Osteocyte (in vitro differentiated cells): ENCODE measurements at regions not wholly inside any gene's neighbourhood (a gene's known extent, or its start where the extent isn't known, plus 50 kb on each side); places are given as distances from the start of the nearest gene placed in this dataset.

Experiments
- DNase-seq: peaks from one replicate; pipeline ENCODE4 v3.0.0; 2021; ENCODE audit warnings: mixed read lengths; ENCODE audit not compliant: unreplicated experiment; ENCODE audit errors: extremely low spot score
- H3K27ac Mint-ChIP-seq: one replicate; pipeline ENCODE4 v1.8.0; 2021; ENCODE audit warnings: mild to moderate bottlenecking, mixed read lengths; ENCODE audit not compliant: unreplicated experiment
- H3K27me3 Mint-ChIP-seq: one replicate; pipeline ENCODE4 v1.8.0; 2021; ENCODE audit warnings: mixed read lengths; ENCODE audit not compliant: unreplicated experiment
- H3K36me3 Mint-ChIP-seq: one replicate; pipeline ENCODE4 v1.8.0; 2021; ENCODE audit warnings: mixed read lengths; ENCODE audit not compliant: unreplicated experiment
- H3K4me1 Mint-ChIP-seq: one replicate; pipeline ENCODE4 v1.8.0; 2021; ENCODE audit warnings: mixed read lengths; ENCODE audit not compliant: unreplicated experiment
- H3K4me3 Mint-ChIP-seq: one replicate; pipeline ENCODE4 v1.8.0; 2021; ENCODE audit warnings: mild to moderate bottlenecking, moderate library complexity, mixed read lengths; ENCODE audit not compliant: unreplicated experiment
- H3K9me3 Mint-ChIP-seq: one replicate; pipeline ENCODE4 v1.8.0; 2021; ENCODE audit warnings: mixed read lengths; ENCODE audit not compliant: unreplicated experiment
- TF ChIP-seq, protein P1 (sequence below): fragments of 200-600 bp; sonication (generic); IDR thresholded peaks from 2 replicates; pipeline ENCODE4 v1.5.0; 2021; ENCODE audit warnings: antibody characterized with exemption, mild to moderate bottlenecking, moderate library complexity

DNA sequence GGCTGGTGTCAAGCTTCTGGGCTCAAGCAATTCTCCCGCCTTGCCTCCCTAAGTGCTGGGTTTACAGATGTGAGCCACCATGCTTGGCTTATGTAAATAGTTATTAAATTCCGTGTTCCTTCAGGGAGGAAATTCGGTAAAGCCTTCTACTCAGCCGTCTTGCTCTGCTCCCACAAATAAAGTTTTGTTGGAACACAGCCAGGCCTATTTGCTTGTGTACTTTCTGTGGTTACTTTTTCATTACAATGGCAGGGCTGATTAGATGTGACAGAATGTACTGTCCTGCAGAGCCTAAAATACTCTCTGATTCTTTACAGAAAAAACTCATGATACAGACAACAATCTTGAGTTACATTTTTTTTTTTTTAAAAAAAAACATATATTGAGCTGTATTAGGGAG is 68.8 kb upstream of the TACR1 start:
- no peaks in the 10 kb centered on the region for H3K36me3 Mint-ChIP-seq
- TF ChIP-seq, protein P1, sequence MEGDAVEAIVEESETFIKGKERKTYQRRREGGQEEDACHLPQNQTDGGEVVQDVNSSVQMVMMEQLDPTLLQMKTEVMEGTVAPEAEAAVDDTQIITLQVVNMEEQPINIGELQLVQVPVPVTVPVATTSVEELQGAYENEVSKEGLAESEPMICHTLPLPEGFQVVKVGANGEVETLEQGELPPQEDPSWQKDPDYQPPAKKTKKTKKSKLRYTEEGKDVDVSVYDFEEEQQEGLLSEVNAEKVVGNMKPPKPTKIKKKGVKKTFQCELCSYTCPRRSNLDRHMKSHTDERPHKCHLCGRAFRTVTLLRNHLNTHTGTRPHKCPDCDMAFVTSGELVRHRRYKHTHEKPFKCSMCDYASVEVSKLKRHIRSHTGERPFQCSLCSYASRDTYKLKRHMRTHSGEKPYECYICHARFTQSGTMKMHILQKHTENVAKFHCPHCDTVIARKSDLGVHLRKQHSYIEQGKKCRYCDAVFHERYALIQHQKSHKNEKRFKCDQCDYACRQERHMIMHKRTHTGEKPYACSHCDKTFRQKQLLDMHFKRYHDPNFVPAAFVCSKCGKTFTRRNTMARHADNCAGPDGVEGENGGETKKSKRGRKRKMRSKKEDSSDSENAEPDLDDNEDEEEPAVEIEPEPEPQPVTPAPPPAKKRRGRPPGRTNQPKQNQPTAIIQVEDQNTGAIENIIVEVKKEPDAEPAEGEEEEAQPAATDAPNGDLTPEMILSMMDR, result no peak
- H3K4me3 Mint-ChIP-seq, result no peak overlapping the region
- no peaks in the 10 kb centered on the region for H3K4me1 Mint-ChIP-seq
- H3K27ac Mint-ChIP-seq, result no peak overlapping the region
- no peak for DNase-seq
- peaks cover 15% of the 10 kb centered on the region for H3K27me3 Mint-ChIP-seq
- H3K9me3 Mint-ChIP-seq, result peaks cover 10% of the 10 kb centered on the region

DNA sequence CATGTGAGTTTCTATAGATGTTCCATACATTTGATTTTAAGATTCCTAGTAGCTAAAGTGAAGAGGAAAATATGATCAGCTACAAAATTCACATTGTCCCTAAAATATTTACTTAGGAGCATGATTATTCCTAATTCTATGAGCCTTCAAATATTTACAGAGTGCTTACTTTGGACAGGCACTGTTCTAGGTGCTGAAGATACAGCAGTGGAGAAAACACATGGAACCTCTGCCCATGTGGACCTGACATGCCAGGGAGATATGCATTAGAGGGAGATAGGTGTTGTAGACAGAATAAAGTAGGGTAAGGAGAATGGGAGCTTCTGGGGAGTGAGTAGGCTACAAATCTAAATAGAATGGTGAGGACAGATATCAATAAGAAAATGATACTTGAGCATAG is 62.6 kb upstream of the TACR1 start:
- no peaks in the 10 kb centered on the region for H3K4me1 Mint-ChIP-seq
- H3K27ac Mint-ChIP-seq, result no peak overlapping the region
- TF ChIP-seq, protein P1, result no peak
- peaks cover 25% of the 10 kb centered on the region for H3K27me3 Mint-ChIP-seq
- H3K4me3 Mint-ChIP-seq, result no peak overlapping the region
- H3K9me3 Mint-ChIP-seq, result peaks cover 32% of the 10 kb centered on the region
- no peak for DNase-seq
- H3K36me3 Mint-ChIP-seq, result no peaks in the 10 kb centered on the region

DNA sequence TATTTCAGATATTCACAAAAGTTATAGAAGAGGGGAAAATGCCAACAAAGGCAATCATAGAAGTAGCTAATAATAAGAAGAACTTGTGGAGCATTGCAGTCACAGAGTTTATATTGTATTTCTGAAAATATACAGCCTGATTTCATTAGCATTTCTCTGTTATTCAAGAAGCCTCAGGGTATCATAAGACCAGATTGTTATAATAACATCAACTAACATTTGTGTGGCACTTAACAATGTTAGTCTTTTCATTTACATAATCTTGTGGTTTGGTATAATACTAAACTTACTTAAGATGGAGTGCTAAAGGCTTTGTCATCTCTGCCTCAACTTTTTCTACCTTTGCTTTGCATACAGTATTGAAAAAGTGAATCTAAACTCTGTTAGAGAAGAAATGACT is 61.6 kb upstream of the TACR1 start:
- TF ChIP-seq, protein P1, result no peak
- Mint-ChIP-seq H3K4me1 (no peaks in the 10 kb centered on the region), H3K36me3 (no peaks in the 10 kb centered on the region), H3K4me3 (no peak overlapping the region), H3K27ac (no peak overlapping the region), H3K27me3 (peaks cover 25% of the 10 kb centered on the region), H3K9me3 (peaks cover 32% of the 10 kb centered on the region)
- no peak for DNase-seq

DNA sequence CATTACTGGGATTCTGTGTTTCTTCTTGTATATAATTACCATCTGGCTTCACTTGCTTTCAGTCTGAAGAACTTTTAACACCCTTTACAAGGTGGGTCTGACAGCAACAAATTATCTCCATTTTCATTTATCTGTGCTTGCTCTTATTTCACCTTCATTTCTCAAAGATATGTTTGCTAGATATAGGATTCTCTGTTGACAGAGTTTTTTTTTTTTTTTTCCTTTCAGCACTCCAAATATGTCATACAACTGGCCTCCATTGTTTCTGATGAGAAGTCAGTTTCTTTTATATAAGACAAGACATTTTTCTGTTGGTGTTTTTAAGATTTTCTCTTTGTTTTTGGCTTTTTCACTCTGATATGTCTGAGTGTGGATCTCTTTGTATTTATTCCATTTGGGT is 59.3 kb upstream of the TACR1 start:
- Mint-ChIP-seq H3K9me3 (peaks cover 22% of the 10 kb centered on the region), H3K27ac (no peak overlapping the region), H3K4me1 (no peaks in the 10 kb centered on the region), H3K27me3 (peaks cover 10% of the 10 kb centered on the region), H3K36me3 (no peaks in the 10 kb centered on the region), H3K4me3 (no peak overlapping the region)
- TF ChIP-seq, protein P1, result no peak
- no peak for DNase-seq

DNA sequence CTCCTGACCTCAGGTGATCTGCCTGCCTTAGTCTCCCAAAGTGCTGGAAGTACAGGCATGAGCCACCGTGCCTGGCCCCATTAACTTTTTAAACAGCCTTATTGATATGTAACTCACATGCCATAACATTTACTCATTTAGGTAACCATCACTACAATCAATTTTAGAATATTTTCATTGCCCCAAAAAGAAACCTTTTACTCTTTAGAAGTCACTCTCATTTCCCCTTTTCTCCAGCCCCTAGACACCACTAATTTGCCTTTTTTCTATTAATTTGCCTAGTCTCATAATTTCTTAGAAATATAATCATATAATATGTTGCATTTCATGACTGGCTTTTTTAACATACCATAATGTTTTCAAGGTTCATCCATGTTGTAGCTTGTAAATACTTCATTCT is 57.2 kb upstream of the TACR1 start:
- no peak overlapping the region for H3K27ac Mint-ChIP-seq
- peaks cover 22% of the 10 kb centered on the region for H3K9me3 Mint-ChIP-seq
- TF ChIP-seq, protein P1, result no peak
- H3K27me3 Mint-ChIP-seq, result peaks cover 2% of the 10 kb centered on the region
- no peaks in the 10 kb centered on the region for H3K4me1 Mint-ChIP-seq
- H3K4me3 Mint-ChIP-seq, result no peak overlapping the region
- DNase-seq, result no peak
- no peaks in the 10 kb centered on the region for H3K36me3 Mint-ChIP-seq
